ENCODE measurements at regions not wholly inside any gene's neighbourhood (a gene's known extent, or its start where the extent isn't known, plus 50 kb on each side); places are given as distances from the start of the nearest gene placed in this dataset.

DNA sequence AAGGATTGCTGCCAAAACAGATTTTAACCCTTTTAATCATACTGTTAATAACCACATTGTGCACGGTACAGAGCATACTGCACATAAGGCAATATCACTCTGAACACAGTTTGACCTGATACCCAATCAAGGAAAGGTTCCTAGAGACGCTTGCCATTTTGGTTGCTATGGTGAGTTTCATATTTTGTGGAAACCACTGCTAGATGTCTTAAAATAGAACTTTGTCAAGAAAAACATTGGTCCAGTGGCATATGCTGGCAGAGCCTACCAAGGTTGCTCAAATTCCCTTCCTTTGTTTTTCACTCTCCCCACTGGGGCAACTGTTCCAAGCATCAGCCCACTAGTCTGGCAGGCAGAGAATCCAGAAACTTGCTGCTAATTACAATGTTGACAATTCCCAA is 114.8 kb upstream of the DPYD start:
- H3K4me3 Mint-ChIP-seq, result no peak overlapping the region
- H3K27me3 Mint-ChIP-seq (ENCODE audit: low read depth), result peaks cover 30% of the 10 kb centered on the region
- H3K36me3 Mint-ChIP-seq, result no peaks in the 10 kb centered on the region
- no peak for DNase-seq (ENCODE audit: low spot score in 2 of 2, unreplicated experiment in 2 of 2)
- peaks cover 14% of the 10 kb centered on the region for H3K4me1 Mint-ChIP-seq
- no peaks in the 10 kb centered on the region for H3K9me3 Mint-ChIP-seq
- TF ChIP-seq, protein P1, sequence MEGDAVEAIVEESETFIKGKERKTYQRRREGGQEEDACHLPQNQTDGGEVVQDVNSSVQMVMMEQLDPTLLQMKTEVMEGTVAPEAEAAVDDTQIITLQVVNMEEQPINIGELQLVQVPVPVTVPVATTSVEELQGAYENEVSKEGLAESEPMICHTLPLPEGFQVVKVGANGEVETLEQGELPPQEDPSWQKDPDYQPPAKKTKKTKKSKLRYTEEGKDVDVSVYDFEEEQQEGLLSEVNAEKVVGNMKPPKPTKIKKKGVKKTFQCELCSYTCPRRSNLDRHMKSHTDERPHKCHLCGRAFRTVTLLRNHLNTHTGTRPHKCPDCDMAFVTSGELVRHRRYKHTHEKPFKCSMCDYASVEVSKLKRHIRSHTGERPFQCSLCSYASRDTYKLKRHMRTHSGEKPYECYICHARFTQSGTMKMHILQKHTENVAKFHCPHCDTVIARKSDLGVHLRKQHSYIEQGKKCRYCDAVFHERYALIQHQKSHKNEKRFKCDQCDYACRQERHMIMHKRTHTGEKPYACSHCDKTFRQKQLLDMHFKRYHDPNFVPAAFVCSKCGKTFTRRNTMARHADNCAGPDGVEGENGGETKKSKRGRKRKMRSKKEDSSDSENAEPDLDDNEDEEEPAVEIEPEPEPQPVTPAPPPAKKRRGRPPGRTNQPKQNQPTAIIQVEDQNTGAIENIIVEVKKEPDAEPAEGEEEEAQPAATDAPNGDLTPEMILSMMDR (IDR thresholded peaks at IDR 0.05; ENCODE audit: unreplicated experiment), result no peak
- H3K27ac Mint-ChIP-seq, result no peak overlapping the region

DNA sequence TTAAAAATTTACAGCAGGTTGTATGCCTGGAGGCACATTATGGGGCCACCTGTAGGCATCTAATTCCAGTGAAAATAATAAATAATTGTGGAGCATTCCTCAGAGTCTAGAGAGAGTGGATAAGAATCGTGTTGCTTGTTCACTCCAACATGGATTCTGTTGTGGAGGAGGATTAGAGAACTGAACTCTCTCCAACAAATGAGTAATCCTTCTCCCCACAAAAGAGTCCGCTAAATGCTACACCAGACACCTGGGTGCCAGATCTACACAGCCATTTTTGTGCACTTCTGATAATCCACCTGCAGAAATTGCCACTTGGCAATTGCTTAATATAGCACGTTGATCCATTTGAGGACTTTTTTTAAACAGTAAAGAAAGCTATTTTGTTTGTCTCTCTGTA is 113.7 kb upstream of the DPYD start:
- TF ChIP-seq, protein P1 (IDR thresholded peaks at IDR 0.05; ENCODE audit: unreplicated experiment), result no peak

GRCh38 chr1:98032958-98033357 is 112.1 kb upstream of the DPYD start:
- Mint-ChIP-seq H3K27me3 (ENCODE audit: low read depth) (peaks cover 14% of the 10 kb centered on the region), H3K4me3 (no peak overlapping the region), H3K36me3 (no peaks in the 10 kb centered on the region), H3K9me3 (no peaks in the 10 kb centered on the region), H3K27ac (no peak overlapping the region), H3K4me1 (peaks cover 19% of the 10 kb centered on the region)
- DNase-seq (ENCODE audit: low spot score in 2 of 2, unreplicated experiment in 2 of 2), result no peak
- TF ChIP-seq, protein P1 (IDR thresholded peaks at IDR 0.05; ENCODE audit: unreplicated experiment), result no peak

More for the DNA sequence above, 113.7 kb upstream of the DPYD start:
- peak overlapping the region; percentile 93 for H3K27ac Mint-ChIP-seq
- DNase-seq (ENCODE audit: low spot score in 2 of 2, unreplicated experiment in 2 of 2), result no peak
- H3K4me3 Mint-ChIP-seq, result peak overlapping the region; percentile 26
- peaks cover 16% of the 10 kb centered on the region for H3K4me1 Mint-ChIP-seq
- H3K9me3 Mint-ChIP-seq, result no peaks in the 10 kb centered on the region
- H3K36me3 Mint-ChIP-seq, result no peaks in the 10 kb centered on the region
- peaks cover 23% of the 10 kb centered on the region for H3K27me3 Mint-ChIP-seq (ENCODE audit: low read depth)

- peaks cover 12% of the 10 kb centered on the region for H3K27me3 Mint-ChIP-seq (ENCODE audit: low read depth)
- no peaks in the 10 kb centered on the region for H3K36me3 Mint-ChIP-seq
- H3K4me3 Mint-ChIP-seq, result no peak overlapping the region
- no peaks in the 10 kb centered on the region for H3K9me3 Mint-ChIP-seq
- peaks cover 19% of the 10 kb centered on the region for H3K4me1 Mint-ChIP-seq
- TF ChIP-seq, protein P1 (IDR thresholded peaks at IDR 0.05; ENCODE audit: unreplicated experiment), result no peak
- DNase-seq (ENCODE audit: low spot score in 2 of 2, unreplicated experiment in 2 of 2), result no peak
- H3K27ac Mint-ChIP-seq, result no peak overlapping the region
Measured at GRCh38 chr1:98030976-98031375, 110.1 kb upstream of the DPYD start.

GRCh38 chr1:98030483-98030882 is 109.6 kb upstream of the DPYD start:
- Mint-ChIP-seq H3K4me3 (no peak overlapping the region), H3K27me3 (ENCODE audit: low read depth) (peaks cover 9% of the 10 kb centered on the region), H3K27ac (no peak overlapping the region), H3K4me1 (peaks cover 19% of the 10 kb centered on the region), H3K9me3 (no peaks in the 10 kb centered on the region), H3K36me3 (no peaks in the 10 kb centered on the region)
- TF ChIP-seq, protein P1 (IDR thresholded peaks at IDR 0.05; ENCODE audit: unreplicated experiment), result no peak
- DNase-seq (ENCODE audit: low spot score in 2 of 2, unreplicated experiment in 2 of 2), result no peak

DNA sequence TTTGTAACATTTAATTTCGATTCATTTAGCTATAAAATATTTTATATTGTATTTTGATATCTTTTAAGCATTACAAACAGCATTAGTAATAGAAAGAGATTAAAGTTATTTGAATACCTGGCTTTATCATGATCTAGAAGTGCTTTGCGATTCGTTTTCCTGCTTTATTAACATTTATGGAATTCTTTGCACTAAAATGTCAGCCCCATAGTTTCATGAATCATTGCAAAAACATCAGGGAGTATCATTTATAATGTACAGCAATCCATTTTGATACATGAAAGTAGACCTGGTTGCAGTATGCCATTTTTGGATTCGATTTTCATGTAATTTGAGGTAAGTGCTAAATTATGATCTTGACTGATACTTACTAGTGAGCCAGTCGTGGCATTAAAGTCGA is 108.0 kb upstream of the DPYD start:
- DNase-seq (ENCODE audit: low spot score in 2 of 2, unreplicated experiment in 2 of 2), result no peak
- peaks cover 9% of the 10 kb centered on the region for H3K4me1 Mint-ChIP-seq
- H3K9me3 Mint-ChIP-seq, result no peaks in the 10 kb centered on the region
- no peak overlapping the region for H3K27ac Mint-ChIP-seq
- peaks cover 10% of the 10 kb centered on the region for H3K27me3 Mint-ChIP-seq (ENCODE audit: low read depth)
- TF ChIP-seq, protein P1 (IDR thresholded peaks at IDR 0.05; ENCODE audit: unreplicated experiment), result no peak
- H3K4me3 Mint-ChIP-seq, result no peak overlapping the region
- H3K36me3 Mint-ChIP-seq, result no peaks in the 10 kb centered on the region

All from mesothelial cell of epicardium (in vitro differentiated cells).